ENCODE measurements at regions not wholly inside any gene's neighbourhood (a gene's known extent, or its start where the extent isn't known, plus 50 kb on each side); places are given as distances from the start of the nearest gene placed in this dataset.

- intact Hi-C loops (cut with DNase I), result no loop called here
- peak in 24 of 42 donors; percentile 5 to 70 (median 33) for DNase-seq
Measured at GRCh38 chr17:33596899-33597298, 303.8 kb upstream of the ASIC2 start.

GRCh38 chr17:33598797-33599196, 305.7 kb upstream of the ASIC2 start:
- intact Hi-C loops (cut with DNase I), result no loop called here
- DNase-seq, result no peak

- intact Hi-C loops (cut with DNase I), result no loop called here
- peak in 35 of 42 donors; percentile 3 to 75 (median 33) for DNase-seq
Measured at GRCh38 chr17:33602981-33603380, 309.9 kb upstream of the ASIC2 start.

GRCh38 chr17:33603789-33604188, 310.7 kb upstream of the ASIC2 start:
- intact Hi-C loops (cut with DNase I), result no loop called here
- DNase-seq, result no peak

- intact Hi-C loops (cut with DNase I), result no loop called here
- DNase-seq, result no peak
Measured at GRCh38 chr17:33611532-33611931, 318.4 kb upstream of the ASIC2 start.

GRCh38 chr17:33615861-33616260, 322.8 kb upstream of the ASIC2 start:
- DNase-seq, result no peak
- intact Hi-C loops (cut with DNase I), result no loop called here

GRCh38 chr17:33623841-33624240, 330.7 kb upstream of the ASIC2 start:
- DNase-seq, result no peak
- intact Hi-C loops (cut with DNase I), result no loop called here

- intact Hi-C loops (cut with DNase I), result no loop called here
- peak in 1 of 42 donors; percentile 7 for DNase-seq
Measured at GRCh38 chr17:33628500-33629346, 335.6 kb upstream of the ASIC2 start.

- DNase-seq, result no peak
- intact Hi-C loops (cut with DNase I), result no loop called here
Measured at GRCh38 chr17:33633446-33633845, 340.4 kb upstream of the ASIC2 start.

- intact Hi-C loops (cut with DNase I), result no loop called here
- DNase-seq, result no peak
Measured at GRCh38 chr17:33637534-33637933, 344.4 kb upstream of the ASIC2 start.

- intact Hi-C loops (cut with DNase I), result no loop called here
- no peak for DNase-seq
Measured at GRCh38 chr17:33639103-33639880, 346.2 kb upstream of the ASIC2 start.

GRCh38 chr17:33640629-33641028, 347.5 kb upstream of the ASIC2 start:
- no peak for DNase-seq
- intact Hi-C loops (cut with DNase I), result no loop called here

- DNase-seq, result no peak
- intact Hi-C loops (cut with DNase I), result no loop called here
Measured at GRCh38 chr17:33642002-33642401, 348.9 kb upstream of the ASIC2 start.

GRCh38 chr17:33647956-33648355, 354.9 kb upstream of the ASIC2 start:
- DNase-seq, result peak in 41 of 42 donors; percentile 6 to 81 (median 43)
- intact Hi-C loops (cut with DNase I), result no loop called here

GRCh38 chr17:33650304-33650703, 357.2 kb upstream of the ASIC2 start:
- intact Hi-C loops (cut with DNase I), result no loop called here
- DNase-seq, result no peak

GRCh38 chr17:33651686-33652085, 358.6 kb upstream of the ASIC2 start:
- no peak for DNase-seq
- intact Hi-C loops (cut with DNase I), result no loop called here

- intact Hi-C loops (cut with DNase I), result no loop called here
Measured at GRCh38 chr17:33652731-33653398, 359.8 kb upstream of the ASIC2 start.

GRCh38 chr17:33653399-33653788, 360.3 kb upstream of the ASIC2 start:
- intact Hi-C loops (cut with DNase I), result no loop called here
- DNase-seq, result no peak

More at GRCh38 chr17:33652731-33653398, 359.8 kb upstream of the ASIC2 start:
- DNase-seq, result no peak

- peak in 19 of 42 donors; percentile 8 to 44 (median 19) for DNase-seq
- intact Hi-C loops (cut with DNase I), result no loop called here
Measured at GRCh38 chr17:33657181-33657580, 364.1 kb upstream of the ASIC2 start.

GRCh38 chr17:33661975-33662374, 368.9 kb upstream of the ASIC2 start:
- DNase-seq, result no peak
- intact Hi-C loops (cut with DNase I), result no loop called here

Data from head of caudate nucleus (tissue), 42 donors.